ENCODE measurements at regions not wholly inside any gene's neighbourhood (a gene's known extent, or its start where the extent isn't known, plus 50 kb on each side); places are given as distances from the start of the nearest gene placed in this dataset.

GRCh38 chr1:79981481-79981880 is 975.0 kb upstream of the ADGRL4 start:
- Histone ChIP-seq H3K27ac (ENCODE audit: low read depth, low read length) (no peak overlapping the region), H3K27me3 (ENCODE audit: control insufficient read depth, insufficient read depth, low read length, poor library complexity, severe bottlenecking) (no peaks in the 10 kb centered on the region), H3K36me3 (ENCODE audit: control insufficient read depth, insufficient read depth, low read length) (no peaks in the 10 kb centered on the region), H3K4me3 (ENCODE audit: low read length) (no peak overlapping the region), H3K9ac (ENCODE audit: extremely low read depth, low read length, poor library complexity, severe bottlenecking) (no peak overlapping the region), H3K4me1 (ENCODE audit: control insufficient read depth, insufficient read depth, low read length) (peaks cover 4% of the 10 kb centered on the region), H3K9me3 (ENCODE audit: control insufficient read depth, low read length) (no peaks in the 10 kb centered on the region)
- TF ChIP-seq CTCF (conservative IDR thresholded peaks at IDR 0.05) = no peak
- H3K27ac Mint-ChIP-seq = no peak overlapping the region
- no peaks in the 10 kb centered on the region for H3K27me3 Mint-ChIP-seq (ENCODE audit: insufficient read depth)
- 92 to 94% methylated on average over 3 to 4 of the region's 4 CpGs for WGBS, 2 experiments (ENCODE audit: insufficient coverage in 1 of 2, insufficient read length in 1 of 2)
- no peaks in the 10 kb centered on the region for H3K9me3 Mint-ChIP-seq
- no peak overlapping the region for H3K4me3 Mint-ChIP-seq
- no peak for DNase-seq
- peaks cover 13% of the 10 kb centered on the region for H3K4me1 Mint-ChIP-seq
- no peaks in the 10 kb centered on the region for H3K36me3 Mint-ChIP-seq (ENCODE audit: low read depth)

GRCh38 chr1:79979346-79979745 is 972.8 kb upstream of the ADGRL4 start:
- H3K27me3 Mint-ChIP-seq (ENCODE audit: insufficient read depth) = no peaks in the 10 kb centered on the region
- no peak for DNase-seq

GRCh38 chr1:79976287-79976686 is 969.8 kb upstream of the ADGRL4 start:
- Histone ChIP-seq H3K27me3 (ENCODE audit: control insufficient read depth, insufficient read depth, low read length, poor library complexity, severe bottlenecking) (no peaks in the 10 kb centered on the region), H3K27ac (ENCODE audit: low read depth, low read length) (no peak overlapping the region), H3K4me1 (ENCODE audit: control insufficient read depth, insufficient read depth, low read length) (peaks cover 2% of the 10 kb centered on the region), H3K4me3 (ENCODE audit: low read length) (no peak overlapping the region), H3K36me3 (ENCODE audit: control insufficient read depth, insufficient read depth, low read length) (no peaks in the 10 kb centered on the region), H3K9ac (ENCODE audit: extremely low read depth, low read length, poor library complexity, severe bottlenecking) (no peak overlapping the region), H3K9me3 (ENCODE audit: control insufficient read depth, low read length) (no peaks in the 10 kb centered on the region)
- Mint-ChIP-seq H3K27me3 (ENCODE audit: insufficient read depth) (no peaks in the 10 kb centered on the region), H3K4me1 (peaks cover 15% of the 10 kb centered on the region), H3K4me3 (no peak overlapping the region), H3K27ac (no peak overlapping the region), H3K9me3 (no peaks in the 10 kb centered on the region), H3K36me3 (ENCODE audit: low read depth) (no peaks in the 10 kb centered on the region)
- WGBS, 2 experiments (ENCODE audit: insufficient coverage in 1 of 2, insufficient read length in 1 of 2) = 68 to 78% methylated on average over 2 to 3 of the region's 3 CpGs
- no peak for DNase-seq
- TF ChIP-seq CTCF (conservative IDR thresholded peaks at IDR 0.05) = no peak

More at GRCh38 chr1:79979346-79979745, 972.8 kb upstream of the ADGRL4 start:
- H3K4me1 Mint-ChIP-seq = peaks cover 18% of the 10 kb centered on the region
- Histone ChIP-seq H3K9ac (ENCODE audit: extremely low read depth, low read length, poor library complexity, severe bottlenecking) (no peak overlapping the region), H3K27ac (ENCODE audit: low read depth, low read length) (no peak overlapping the region), H3K36me3 (ENCODE audit: control insufficient read depth, insufficient read depth, low read length) (no peaks in the 10 kb centered on the region), H3K4me3 (ENCODE audit: low read length) (peak overlapping the region; percentile 14), H3K27me3 (ENCODE audit: control insufficient read depth, insufficient read depth, low read length, poor library complexity, severe bottlenecking) (no peaks in the 10 kb centered on the region), H3K9me3 (ENCODE audit: control insufficient read depth, low read length) (no peaks in the 10 kb centered on the region), H3K4me1 (ENCODE audit: control insufficient read depth, insufficient read depth, low read length) (peaks cover 4% of the 10 kb centered on the region)
- no peak overlapping the region for H3K27ac Mint-ChIP-seq
- no peak overlapping the region for H3K4me3 Mint-ChIP-seq
- no peaks in the 10 kb centered on the region for H3K9me3 Mint-ChIP-seq
- TF ChIP-seq CTCF (conservative IDR thresholded peaks at IDR 0.05) = no peak
- no peaks in the 10 kb centered on the region for H3K36me3 Mint-ChIP-seq (ENCODE audit: low read depth)

Measured in endodermal cell (in vitro differentiated cells).